ENCODE measurements at regions not wholly inside any gene's neighbourhood (a gene's known extent, or its start where the extent isn't known, plus 50 kb on each side); places are given as distances from the start of the nearest gene placed in this dataset.
"Not testable (repeated sequence)": the region's sequence is repeated elsewhere in the genome, so short reads cannot be mapped to it uniquely, and the experiment has no call there.

DNA sequence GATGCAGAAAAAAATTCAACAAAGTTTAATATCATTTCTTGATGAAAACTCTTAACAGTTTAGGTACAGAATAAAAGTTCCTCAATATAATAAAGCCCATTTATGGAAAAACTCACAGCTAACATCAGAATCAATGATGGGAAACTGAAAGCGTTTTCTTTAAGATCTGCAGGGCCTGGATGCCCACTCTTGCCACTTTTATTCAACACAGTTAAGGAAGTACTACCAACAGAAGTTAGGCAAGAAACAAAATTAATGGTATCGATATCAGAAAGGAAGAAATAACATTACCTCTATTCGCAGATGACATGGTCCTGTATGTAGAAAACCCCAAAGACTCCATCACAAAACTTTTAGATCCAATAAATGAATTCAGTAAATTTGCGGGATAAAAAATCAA lies 542.4 kb upstream of the RGMB start:
- FAIRE-seq, result no peak

DNA sequence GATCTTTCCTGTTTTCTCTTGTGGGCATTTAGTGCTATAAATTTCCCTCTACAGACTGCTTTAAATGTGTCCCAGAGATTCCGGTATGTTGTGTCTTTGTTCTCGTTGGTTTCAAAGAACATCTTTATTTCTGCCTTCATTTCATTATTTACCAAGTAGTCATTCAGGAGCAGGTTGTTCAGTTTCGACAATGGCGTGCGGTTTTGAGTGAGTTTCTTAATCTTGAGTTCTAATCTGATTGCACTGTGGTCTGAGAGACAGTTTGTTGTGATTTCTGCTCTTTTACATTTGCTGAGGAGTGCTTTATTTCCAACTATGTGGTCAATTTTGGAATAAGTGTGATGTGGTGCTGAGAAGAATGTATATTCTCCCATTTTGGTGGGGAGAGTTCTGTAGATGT lies 535.7 kb upstream of the RGMB start:
- H2BK12ac ChIP-seq (ENCODE audit: low read depth, low read length); H3K4me3 ChIP-seq (ENCODE audit: extremely low read depth in 1 of 4, insufficient read depth in 2 of 4, low read depth in 3 of 4, low read length in 4 of 4); H2BK5ac ChIP-seq (ENCODE audit: low read depth, low read length); H3K14ac ChIP-seq (ENCODE audit: insufficient read length); H3K9ac ChIP-seq (replicated peaks in 1 of 4; ENCODE audit: extremely low read depth in 1 of 4, low read depth in 3 of 4, low read length in 3 of 4); H3K4ac ChIP-seq (replicated peaks; ENCODE audit: insufficient read length, low read depth, low read length); H2AK5ac ChIP-seq (ENCODE audit: low read depth, low read length); POLR2A ChIA-PET (ENCODE audit: partially characterized antibody); H3K4me2 ChIP-seq (ENCODE audit: insufficient read depth in 1 of 2, low read depth in 2 of 2, low read length in 2 of 2); H3K79me1 ChIP-seq (ENCODE audit: low read depth, low read length); H3K18ac ChIP-seq (ENCODE audit: extremely low read depth, low read length); H4K91ac ChIP-seq (replicated peaks; ENCODE audit: insufficient read length, low read length); DNase-seq (ENCODE audit: low read depth in 1 of 2, low spot score in 2 of 2); H2BK20ac ChIP-seq (ENCODE audit: low read length); H3K36me3 ChIP-seq (ENCODE audit: control insufficient read depth in 2 of 4, insufficient read depth in 4 of 4, low read length in 3 of 4); H4K5ac ChIP-seq (ENCODE audit: insufficient read length, low read depth, low read length); H3K27me3 ChIP-seq (replicated peaks in 1 of 4; ENCODE audit: control insufficient read depth in 3 of 4, extremely low read depth in 1 of 4, insufficient read depth in 3 of 4, low read length in 3 of 4); H3K79me2 ChIP-seq (ENCODE audit: control insufficient read depth in 1 of 2, insufficient read depth in 2 of 2, low read length in 2 of 2); H3K9me3 ChIP-seq (ENCODE audit: insufficient read depth in 2 of 2, low read depth in 1 of 2, low read length in 1 of 2); FAIRE-seq; H3K56ac ChIP-seq (replicated peaks; ENCODE audit: insufficient read length, low read depth, low read length); H2AFZ ChIP-seq (ENCODE audit: low read length); H2BK15ac ChIP-seq (ENCODE audit: low read length); H3K4me1 ChIP-seq (replicated peaks in 1 of 4; ENCODE audit: control insufficient read depth in 3 of 4, insufficient read depth in 4 of 4, low read length in 3 of 4); H3K23ac ChIP-seq (ENCODE audit: insufficient read length); H4K20me1 ChIP-seq (replicated peaks in 1 of 2; ENCODE audit: control insufficient read depth in 1 of 2, insufficient read depth in 2 of 2, low read length in 2 of 2); H3K23me2 ChIP-seq (ENCODE audit: low read depth, low read length); H3K27ac ChIP-seq (ENCODE audit: low read depth, low read length); H2BK120ac ChIP-seq (replicated peaks; ENCODE audit: low read depth, low read length); H4K8ac ChIP-seq (ENCODE audit: extremely low read depth, insufficient read depth, low read length): not testable (repeated sequence)
- WGBS, 2 experiments (ENCODE audit: extremely low coverage in 1 of 2, insufficient coverage in 1 of 2, insufficient read length in 1 of 2, insufficient replicate concordance in 2 of 2, low coverage in 1 of 2, low lambda C conversion rate in 2 of 2, missing lambda C conversion rate in 1 of 2), result 96% methylated on average over 5 of the region's 5 CpGs; no CpG with 5 or more reads in 1 of the 2 experiments
- CTCF ChIA-PET (ENCODE audit: partially characterized antibody), result interaction anchor here (1.4 kb wide), 1 partner anchor 38 kb away, joined by 3 read pairs; no protein-coding TSS in a partner anchor

More for the DNA sequence above, 542.4 kb upstream of the RGMB start:
- Histone ChIP-seq H3K4me3 (ENCODE audit: extremely low read depth in 1 of 4, insufficient read depth in 2 of 4, low read depth in 3 of 4, low read length in 4 of 4) (no peak overlapping the region), H2BK5ac (ENCODE audit: low read depth, low read length) (no peak overlapping the region), H3K23me2 (ENCODE audit: low read depth, low read length) (no peaks in the 10 kb centered on the region), H3K4ac (replicated peaks; ENCODE audit: insufficient read length, low read depth, low read length) (no peak overlapping the region), H3K27me3 (replicated peaks in 1 of 4; ENCODE audit: control insufficient read depth in 3 of 4, extremely low read depth in 1 of 4, insufficient read depth in 3 of 4, low read length in 3 of 4) (no peaks in the 10 kb centered on the region), H4K5ac (ENCODE audit: insufficient read length, low read depth, low read length) (no peak overlapping the region), H3K56ac (replicated peaks; ENCODE audit: insufficient read length, low read depth, low read length) (no peak overlapping the region), H3K14ac (ENCODE audit: insufficient read length) (no peak overlapping the region), H3K79me2 (ENCODE audit: control insufficient read depth in 1 of 2, insufficient read depth in 2 of 2, low read length in 2 of 2) (no peaks in the 10 kb centered on the region), H2BK20ac (ENCODE audit: low read length) (no peak overlapping the region), H3K36me3 (ENCODE audit: control insufficient read depth in 2 of 4, insufficient read depth in 4 of 4, low read length in 3 of 4) (no peaks in the 10 kb centered on the region), H2BK12ac (ENCODE audit: low read depth, low read length) (no peak overlapping the region), H3K4me1 (replicated peaks in 1 of 4; ENCODE audit: control insufficient read depth in 3 of 4, insufficient read depth in 4 of 4, low read length in 3 of 4) (no peaks in the 10 kb centered on the region), H3K4me2 (ENCODE audit: insufficient read depth in 1 of 2, low read depth in 2 of 2, low read length in 2 of 2) (no peak overlapping the region), H4K8ac (ENCODE audit: extremely low read depth, insufficient read depth, low read length) (no peak overlapping the region), H2BK15ac (ENCODE audit: low read length) (no peak overlapping the region), H3K9ac (replicated peaks in 1 of 4; ENCODE audit: extremely low read depth in 1 of 4, low read depth in 3 of 4, low read length in 3 of 4) (no peak overlapping the region), H3K79me1 (ENCODE audit: low read depth, low read length) (no peaks in the 10 kb centered on the region), H3K18ac (ENCODE audit: extremely low read depth, low read length) (no peak overlapping the region), H3K9me3 (ENCODE audit: insufficient read depth in 2 of 2, low read depth in 1 of 2, low read length in 1 of 2) (peaks cover 0 to 4% of the 10 kb centered on the region in 2 experiments; a peak in 1 of 4 replicates), H2AFZ (ENCODE audit: low read length) (no peak overlapping the region), H3K27ac (ENCODE audit: low read depth, low read length) (no peak overlapping the region), H2BK120ac (replicated peaks; ENCODE audit: low read depth, low read length) (no peak overlapping the region), H3K23ac (ENCODE audit: insufficient read length) (no peak overlapping the region), H2AK5ac (ENCODE audit: low read depth, low read length) (no peak overlapping the region), H4K91ac (replicated peaks; ENCODE audit: insufficient read length, low read length) (no peak overlapping the region), H4K20me1 (replicated peaks in 1 of 2; ENCODE audit: control insufficient read depth in 1 of 2, insufficient read depth in 2 of 2, low read length in 2 of 2) (no peaks in the 10 kb centered on the region)
- DNase-seq (ENCODE audit: low read depth in 1 of 2, low spot score in 2 of 2), result no peak
- WGBS, 2 experiments (ENCODE audit: extremely low coverage in 1 of 2, insufficient coverage in 1 of 2, insufficient read length in 1 of 2, insufficient replicate concordance in 2 of 2, low coverage in 1 of 2, low lambda C conversion rate in 2 of 2, missing lambda C conversion rate in 1 of 2), result 82% methylated on average over 4 of the region's 4 CpGs; no CpG with 5 or more reads in 1 of the 2 experiments
- CTCF ChIA-PET (ENCODE audit: partially characterized antibody), result no interaction called here
- POLR2A ChIA-PET (ENCODE audit: partially characterized antibody), result no interaction called here
- TF ChIP-seq CHD2 (IDR thresholded peaks at IDR 0.05; ENCODE audit: low read length) (no peak), SIN3A (conservative IDR thresholded peaks at IDR 0.05 in 1 of 2, IDR thresholded peaks at IDR 0.05 in 1 of 2; ENCODE audit: low read depth in 1 of 2, low read length in 2 of 2) (no peak)

Measured in H1 (cell line).